ENCODE measurements at regions not wholly inside any gene's neighbourhood (a gene's known extent, or its start where the extent isn't known, plus 50 kb on each side); places are given as distances from the start of the nearest gene placed in this dataset.

DNA sequence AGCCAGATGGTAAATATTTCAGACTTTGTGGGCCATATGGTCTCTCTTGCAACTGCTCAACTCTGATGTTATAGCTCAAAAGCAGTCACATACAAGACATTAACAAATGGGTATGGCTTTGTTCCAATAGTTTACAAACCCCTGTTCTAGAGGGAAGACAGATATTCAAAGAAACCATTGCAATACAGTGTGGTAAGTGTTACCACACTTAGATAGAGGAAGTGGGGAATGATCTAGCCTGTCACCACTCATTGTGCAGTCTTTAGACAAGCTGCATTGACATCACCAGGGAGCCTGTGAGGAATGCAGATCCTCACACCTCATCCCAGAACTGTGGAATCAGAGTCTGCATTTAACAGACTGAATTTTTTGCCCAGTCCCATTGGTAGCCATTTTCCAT lies 80.0 kb upstream of the RGS6 start:
- Histone ChIP-seq H3K4me1 (no peaks in the 10 kb centered on the region), H3K36me3 (no peaks in the 10 kb centered on the region), H3K9me3 (no peaks in the 10 kb centered on the region), H3K27ac (no peak overlapping the region), H3K4me3 (no peak overlapping the region), H3K27me3 (no peaks in the 10 kb centered on the region)
- DNase-seq = no peak
- intact Hi-C loops (cut with DNase I) = no loop called here
- no peak for ATAC-seq
- TF ChIP-seq, protein P1, sequence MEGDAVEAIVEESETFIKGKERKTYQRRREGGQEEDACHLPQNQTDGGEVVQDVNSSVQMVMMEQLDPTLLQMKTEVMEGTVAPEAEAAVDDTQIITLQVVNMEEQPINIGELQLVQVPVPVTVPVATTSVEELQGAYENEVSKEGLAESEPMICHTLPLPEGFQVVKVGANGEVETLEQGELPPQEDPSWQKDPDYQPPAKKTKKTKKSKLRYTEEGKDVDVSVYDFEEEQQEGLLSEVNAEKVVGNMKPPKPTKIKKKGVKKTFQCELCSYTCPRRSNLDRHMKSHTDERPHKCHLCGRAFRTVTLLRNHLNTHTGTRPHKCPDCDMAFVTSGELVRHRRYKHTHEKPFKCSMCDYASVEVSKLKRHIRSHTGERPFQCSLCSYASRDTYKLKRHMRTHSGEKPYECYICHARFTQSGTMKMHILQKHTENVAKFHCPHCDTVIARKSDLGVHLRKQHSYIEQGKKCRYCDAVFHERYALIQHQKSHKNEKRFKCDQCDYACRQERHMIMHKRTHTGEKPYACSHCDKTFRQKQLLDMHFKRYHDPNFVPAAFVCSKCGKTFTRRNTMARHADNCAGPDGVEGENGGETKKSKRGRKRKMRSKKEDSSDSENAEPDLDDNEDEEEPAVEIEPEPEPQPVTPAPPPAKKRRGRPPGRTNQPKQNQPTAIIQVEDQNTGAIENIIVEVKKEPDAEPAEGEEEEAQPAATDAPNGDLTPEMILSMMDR (IDR thresholded peaks at IDR 0.05) = no peak
- TF ChIP-seq POLR2A (IDR thresholded peaks at IDR 0.05) = no peak

DNA sequence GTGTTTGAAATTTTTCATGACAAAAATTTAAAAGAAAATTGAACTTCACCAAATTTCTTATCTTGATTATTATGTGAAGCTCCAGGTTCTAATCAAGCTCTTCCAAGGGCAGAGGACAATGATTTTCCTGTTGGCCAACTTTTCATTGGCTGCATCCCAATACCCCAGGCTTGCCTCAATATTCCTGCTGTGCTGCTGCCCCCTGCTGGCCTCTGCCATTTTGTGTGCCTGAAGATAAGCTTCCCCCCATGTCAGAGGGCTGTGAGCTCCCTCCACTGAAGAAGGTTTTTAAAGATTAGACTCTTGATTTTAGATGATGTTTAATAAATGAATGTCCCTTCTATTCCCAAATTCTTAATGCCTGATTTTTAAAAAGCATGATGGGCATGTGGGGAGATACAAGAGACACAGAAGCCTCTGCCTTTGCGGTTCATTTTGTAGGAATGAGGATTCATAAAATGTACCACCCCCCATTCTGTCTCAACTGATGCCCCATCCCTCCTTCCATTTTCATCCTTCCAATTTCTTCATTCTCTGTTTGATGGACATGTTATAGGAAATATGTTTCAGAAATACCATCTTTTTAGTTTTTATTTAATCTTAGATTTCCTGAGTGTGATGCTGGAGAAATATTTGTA lies 76.7 kb upstream of the RGS6 start:
- H3K4me3 ChIP-seq = no peak overlapping the region
- no peak overlapping the region for H3K27ac ChIP-seq
- ATAC-seq (peak; percentile 69 to 88 (median 76)), DNase-seq (peak; percentile 63 to 66 (median 66))
- no peaks in the 10 kb centered on the region for H3K9me3 ChIP-seq
- WGBS (ENCODE audit: insufficient coverage, low coverage, low lambda C conversion rate, missing lambda C conversion rate) = 71% methylated on average over 1 of the region's 1 CpG
- no peaks in the 10 kb centered on the region for H3K36me3 ChIP-seq
- no peak for TF ChIP-seq POLR2A (IDR thresholded peaks at IDR 0.05)
- TF ChIP-seq, protein P1 (IDR thresholded peaks at IDR 0.05) = peak; percentile 39 to 69 (median 52)
- H3K4me1 ChIP-seq = no peaks in the 10 kb centered on the region
- no peaks in the 10 kb centered on the region for H3K27me3 ChIP-seq
- intact Hi-C loops (cut with DNase I) = no loop called here

DNA sequence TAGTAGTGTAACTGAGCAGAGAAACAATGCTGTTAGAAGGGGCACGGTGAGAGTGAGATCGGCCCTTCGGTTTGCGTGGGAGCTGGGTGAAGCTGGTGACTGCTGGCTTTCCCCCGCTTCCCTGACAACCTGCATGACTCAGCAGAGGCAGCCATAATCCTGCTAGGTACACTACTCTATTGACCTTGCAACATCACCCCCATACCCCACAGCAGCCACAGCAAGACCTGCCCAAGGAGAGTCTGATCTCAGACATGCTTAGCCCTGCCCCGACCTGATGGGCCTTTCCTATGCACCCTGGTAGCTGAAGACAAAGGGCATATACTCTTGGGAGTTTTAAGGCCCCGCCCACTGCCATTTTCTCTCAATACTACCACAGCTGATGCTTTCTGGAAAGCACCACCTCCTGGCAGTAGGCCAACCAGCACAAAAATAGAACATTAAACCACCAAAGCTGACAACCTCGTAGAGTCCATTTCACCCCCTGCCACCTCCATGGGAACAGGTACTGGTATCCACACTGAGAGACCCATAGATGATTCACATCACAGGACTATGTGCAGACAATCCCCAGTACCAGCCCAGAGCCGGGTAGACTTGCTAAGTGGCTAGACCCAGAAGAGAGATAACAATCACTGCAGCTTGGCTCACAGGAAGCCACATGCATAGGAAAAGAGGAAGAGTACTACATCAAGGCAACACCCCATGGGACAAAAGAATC lies 75.9 kb upstream of the RGS6 start:
- no peak for TF ChIP-seq POLR2A (IDR thresholded peaks at IDR 0.05)
- TF ChIP-seq, protein P1 (IDR thresholded peaks at IDR 0.05) = no peak
- 56% methylated on average over 7 of the region's 9 CpGs for WGBS (ENCODE audit: insufficient coverage, low coverage, low lambda C conversion rate, missing lambda C conversion rate)
- Histone ChIP-seq H3K27me3 (no peaks in the 10 kb centered on the region), H3K4me1 (no peaks in the 10 kb centered on the region), H3K4me3 (no peak overlapping the region), H3K36me3 (no peaks in the 10 kb centered on the region), H3K27ac (no peak overlapping the region), H3K9me3 (no peaks in the 10 kb centered on the region)
- ATAC-seq (no peak), DNase-seq (no peak)
- intact Hi-C loops (cut with DNase I) = no loop called here

DNA sequence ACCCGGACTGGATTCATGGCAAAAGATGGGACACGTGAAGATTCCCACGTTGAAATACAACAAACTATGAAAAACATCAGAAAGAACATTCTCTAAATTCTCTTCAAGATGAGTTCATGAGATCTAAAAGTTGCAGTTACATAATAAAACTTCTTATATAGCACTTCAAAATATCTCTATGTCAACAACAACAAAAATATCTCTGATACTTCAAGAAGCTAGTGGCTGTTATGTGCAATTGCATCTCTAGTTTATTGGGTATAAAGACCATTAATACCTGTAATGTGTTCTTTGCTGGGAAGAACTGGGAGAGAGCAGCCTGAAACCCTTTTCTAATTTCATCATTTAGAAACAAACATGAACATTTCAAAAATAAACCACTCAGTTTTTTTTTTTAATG lies 69.2 kb upstream of the RGS6 start:
- DNase-seq (no peak), ATAC-seq (no peak)
- Histone ChIP-seq H3K4me3 (no peak overlapping the region), H3K36me3 (no peaks in the 10 kb centered on the region), H3K9me3 (no peaks in the 10 kb centered on the region), H3K4me1 (no peaks in the 10 kb centered on the region), H3K27ac (no peak overlapping the region), H3K27me3 (no peaks in the 10 kb centered on the region)
- 74% methylated on average over 3 of the region's 3 CpGs for WGBS (ENCODE audit: insufficient coverage, low coverage, low lambda C conversion rate, missing lambda C conversion rate)
- TF ChIP-seq POLR2A (IDR thresholded peaks at IDR 0.05) = no peak
- intact Hi-C loops (cut with DNase I) = no loop called here

DNA sequence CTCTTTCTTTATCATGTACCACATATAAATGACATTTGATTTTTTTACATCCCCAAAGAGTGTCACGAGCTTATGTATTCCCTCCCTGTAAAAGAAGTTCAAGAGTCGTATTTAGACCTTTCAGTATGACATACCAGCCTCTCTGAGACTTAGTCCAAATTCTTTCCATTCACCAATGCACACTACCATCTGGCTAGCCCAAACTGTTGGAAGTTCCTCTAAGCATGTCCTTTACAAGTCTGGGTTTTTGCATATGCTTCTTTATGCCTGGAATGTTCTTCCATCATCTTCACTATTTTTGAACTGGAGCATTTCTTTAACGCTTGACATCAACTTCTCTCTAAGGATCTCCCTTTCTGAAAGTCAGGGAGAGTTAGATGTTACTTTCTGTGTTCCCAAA lies 68.5 kb upstream of the RGS6 start:
- Histone ChIP-seq H3K4me3 (no peak overlapping the region), H3K27ac (no peak overlapping the region), H3K36me3 (no peaks in the 10 kb centered on the region), H3K4me1 (no peaks in the 10 kb centered on the region), H3K9me3 (no peaks in the 10 kb centered on the region), H3K27me3 (no peaks in the 10 kb centered on the region)
- TF ChIP-seq, protein P1 (IDR thresholded peaks at IDR 0.05) = no peak
- TF ChIP-seq POLR2A (IDR thresholded peaks at IDR 0.05) = no peak
- intact Hi-C loops (cut with DNase I) = no loop called here
- ATAC-seq (no peak), DNase-seq (no peak)
- 41% methylated on average over 3 of the region's 3 CpGs for WGBS (ENCODE audit: insufficient coverage, low coverage, low lambda C conversion rate, missing lambda C conversion rate)

Data from right lobe of liver (tissue), 6 donors.